SK-N-SH (cell line): ENCODE measurements at regions not wholly inside any gene's neighbourhood (a gene's known extent, or its start where the extent isn't known, plus 50 kb on each side); places are given as distances from the start of the nearest gene placed in this dataset.

Experiments used
- CHD2 ChIP-seq: fragments of 150-350 bp; IDR thresholded peaks from 2 replicates; pipeline ENCODE4 v1.6.1; 2018; ENCODE audit warnings: low read length; ENCODE audit not compliant: partially characterized antibody
- EP300 ChIP-seq, 2 experiments: IDR thresholded peaks; 2 replicates each; pipeline versions ENCODE4 v1.4.0 to v1.6.1; 2012; ENCODE audit warnings: borderline replicate concordance in 1 of 2, low read depth in 1 of 2, low read length in 1 of 2
- EZH2phosphoT487 ChIP-seq: fragments of 200-600 bp; sonication (generic); IDR thresholded peaks from 2 replicates; pipeline ENCODE4 v1.6.1; 2017; ENCODE audit warnings: low read depth, mixed run types, mild to moderate bottlenecking, antibody characterized with exemption, moderate library complexity, borderline replicate concordance
- FOXJ3 ChIP-seq: sonication (generic); formaldehyde crosslinking; IDR thresholded peaks from 2 replicates; pipeline ENCODE4 v1.5.1; 2020; ENCODE audit warnings: mild to moderate bottlenecking, missing genetic modification reagents
- JUND ChIP-seq: IDR thresholded peaks from 2 replicates; pipeline ENCODE4 v1.4.0; 2012
- MAX ChIP-seq: IDR thresholded peaks from 2 replicates; pipeline ENCODE4 v1.4.0; 2012; ENCODE audit warnings: low read depth
- POLR2AphosphoS5 ChIP-seq: IDR thresholded peaks from 2 replicates; pipeline ENCODE4 v1.6.1; 2012; ENCODE audit warnings: low read depth, low read length
- RAD21 ChIP-seq: IDR thresholded peaks from 2 replicates; pipeline ENCODE4 v1.6.1; 2012; ENCODE audit warnings: mild to moderate bottlenecking, low read length
- RFX5 ChIP-seq: IDR thresholded peaks from 2 replicates; pipeline ENCODE4 v1.6.1; 2012; ENCODE audit warnings: mild to moderate bottlenecking, improper control_type of control experiment, low read length
- SIN3A ChIP-seq: IDR thresholded peaks from 2 replicates; pipeline ENCODE4 v1.6.1; 2012; ENCODE audit warnings: low read depth, mild to moderate bottlenecking, low read length, moderate library complexity, borderline replicate concordance
- SMC3 ChIP-seq: IDR thresholded peaks from 2 replicates; pipeline ENCODE4 v1.6.1; 2012; ENCODE audit warnings: low read depth, low read length, improper control_type of control experiment
- TCF12 ChIP-seq: IDR thresholded peaks from 2 replicates; pipeline ENCODE4 v1.4.0; 2012
- USF1 ChIP-seq: IDR thresholded peaks from 2 replicates; pipeline ENCODE4 v1.4.0; 2012; ENCODE audit warnings: low read depth, borderline replicate concordance
- TF ChIP-seq, protein P1 (sequence below): fragments of 200-600 bp; sonication (generic); IDR thresholded peaks from 2 replicates; pipeline ENCODE4 v1.6.1; 2017; ENCODE audit warnings: antibody characterized with exemption, mild to moderate bottlenecking, moderate library complexity

DNA sequence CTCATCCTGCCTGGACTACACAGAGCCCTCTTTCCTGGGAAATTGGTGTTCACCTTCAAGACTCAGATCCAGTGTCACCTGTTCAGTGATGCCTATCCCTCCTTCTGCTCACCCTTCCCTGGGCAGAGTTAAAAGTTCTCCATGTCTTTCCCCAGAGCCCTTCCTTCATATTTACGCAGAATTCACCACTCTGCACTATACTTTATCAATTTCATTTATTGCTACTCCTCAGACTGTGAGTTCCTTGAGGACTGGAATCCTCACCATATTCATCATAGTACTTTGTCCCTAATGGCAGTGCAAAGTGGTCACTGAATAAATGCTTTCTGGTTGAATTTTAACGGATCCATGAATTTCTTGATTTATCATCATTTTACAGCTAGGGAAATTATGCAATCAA lies 300.0 kb downstream of the CHRM3 start:
- TF ChIP-seq RFX5 (no peak), JUND (no peak), EZH2phosphoT487 (no peak), FOXJ3 (CRISPR knock-in tag) (no peak), SIN3A (no peak), MAX (no peak), POLR2AphosphoS5 (no peak), RAD21 (no peak), EP300 (IDR thresholded peaks at IDR 0.05; ENCODE audit: borderline replicate concordance in 1 of 2, low read depth in 1 of 2, low read length in 1 of 2) (no peak), TCF12 (no peak), CHD2 (no peak), SMC3 (no peak), USF1 (no peak)
- TF ChIP-seq, protein P1, sequence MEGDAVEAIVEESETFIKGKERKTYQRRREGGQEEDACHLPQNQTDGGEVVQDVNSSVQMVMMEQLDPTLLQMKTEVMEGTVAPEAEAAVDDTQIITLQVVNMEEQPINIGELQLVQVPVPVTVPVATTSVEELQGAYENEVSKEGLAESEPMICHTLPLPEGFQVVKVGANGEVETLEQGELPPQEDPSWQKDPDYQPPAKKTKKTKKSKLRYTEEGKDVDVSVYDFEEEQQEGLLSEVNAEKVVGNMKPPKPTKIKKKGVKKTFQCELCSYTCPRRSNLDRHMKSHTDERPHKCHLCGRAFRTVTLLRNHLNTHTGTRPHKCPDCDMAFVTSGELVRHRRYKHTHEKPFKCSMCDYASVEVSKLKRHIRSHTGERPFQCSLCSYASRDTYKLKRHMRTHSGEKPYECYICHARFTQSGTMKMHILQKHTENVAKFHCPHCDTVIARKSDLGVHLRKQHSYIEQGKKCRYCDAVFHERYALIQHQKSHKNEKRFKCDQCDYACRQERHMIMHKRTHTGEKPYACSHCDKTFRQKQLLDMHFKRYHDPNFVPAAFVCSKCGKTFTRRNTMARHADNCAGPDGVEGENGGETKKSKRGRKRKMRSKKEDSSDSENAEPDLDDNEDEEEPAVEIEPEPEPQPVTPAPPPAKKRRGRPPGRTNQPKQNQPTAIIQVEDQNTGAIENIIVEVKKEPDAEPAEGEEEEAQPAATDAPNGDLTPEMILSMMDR: no peak
